ENCODE measurements at regions not wholly inside any gene's neighbourhood (a gene's known extent, or its start where the extent isn't known, plus 50 kb on each side); places are given as distances from the start of the nearest gene placed in this dataset.

DNA sequence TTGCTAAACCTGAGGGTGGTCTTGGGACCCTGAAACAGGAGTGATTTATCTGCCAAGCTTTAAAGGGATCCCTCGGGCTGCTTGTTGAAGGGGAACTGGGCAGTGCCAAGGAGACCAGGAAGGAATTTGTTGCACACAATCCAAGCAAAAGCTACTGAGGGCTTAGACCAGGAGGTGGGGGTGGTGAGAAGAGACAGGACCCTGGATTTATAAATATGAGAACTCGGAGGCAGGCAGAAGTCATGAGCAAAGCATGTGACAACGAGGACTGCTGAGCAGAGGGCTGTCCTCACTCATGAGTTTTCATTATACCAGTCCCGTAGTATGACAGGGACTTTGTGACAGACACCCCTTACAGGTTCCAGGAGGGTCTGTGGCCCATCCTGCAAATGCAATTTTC, 237.3 kb downstream of the DRD1 start:
- Histone ChIP-seq H3K27ac (ENCODE audit: low read depth in 1 of 2, low read length in 1 of 2) (no peak overlapping the region), H3K27me3 (ENCODE audit: control insufficient read depth in 2 of 2, insufficient read depth in 1 of 2, low read length in 1 of 2) (no peaks in the 10 kb centered on the region), H3K36me3 (ENCODE audit: control insufficient read depth in 2 of 2, insufficient read depth in 2 of 2, low read length in 1 of 2) (no peaks in the 10 kb centered on the region), H3K9me3 (ENCODE audit: control insufficient read depth in 2 of 2, insufficient read depth in 1 of 2, low read length in 1 of 2) (no peaks in the 10 kb centered on the region), H3K4me1 (ENCODE audit: control insufficient read depth in 2 of 2, insufficient read depth in 2 of 2, low read length in 2 of 2) (no peaks in the 10 kb centered on the region), H3K4me3 (ENCODE audit: low read length in 2 of 2) (no peak overlapping the region)
- no peak for DNase-seq (ENCODE audit: low read depth in 6 of 9, low spot score in 9 of 9)
- 68% methylated on average over 4 of the region's 4 CpGs for WGBS

DNA sequence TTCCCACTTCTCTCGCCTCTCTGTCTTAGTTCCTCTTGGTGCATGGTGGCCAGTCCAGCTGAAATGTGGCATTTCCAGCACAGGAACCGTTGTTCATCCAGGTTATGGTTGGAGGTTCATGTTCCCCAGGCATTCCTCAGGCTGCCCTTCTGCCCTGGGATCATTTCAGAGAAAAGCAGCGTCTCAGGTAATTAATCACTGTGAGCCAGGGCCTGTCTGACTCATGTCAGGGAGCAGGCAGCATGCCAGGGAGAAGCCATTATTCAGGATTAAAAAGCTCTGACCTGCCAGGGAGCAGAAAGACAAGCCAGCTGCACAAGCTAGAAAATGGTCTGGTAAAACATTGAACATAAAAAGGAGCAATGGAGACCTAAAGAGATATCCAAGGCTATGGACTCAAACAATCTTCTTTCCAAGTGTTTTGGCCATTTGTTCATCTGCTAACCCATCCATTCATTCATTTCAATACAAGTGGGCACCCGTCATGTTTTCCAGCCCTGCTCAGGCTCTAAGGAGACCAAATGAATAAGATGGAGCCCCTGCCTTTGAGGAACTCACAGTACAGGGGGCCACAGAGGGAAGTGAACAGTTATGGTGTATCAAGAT, 241.4 kb downstream of the DRD1 start:
- no peaks in the 10 kb centered on the region for H3K27me3 ChIP-seq (ENCODE audit: control insufficient read depth in 2 of 2, insufficient read depth in 1 of 2, low read length in 1 of 2)
- no peaks in the 10 kb centered on the region for H3K36me3 ChIP-seq (ENCODE audit: control insufficient read depth in 2 of 2, insufficient read depth in 2 of 2, low read length in 1 of 2)
- peak overlapping the region in 1 of 2 donors; percentile 11 for H3K27ac ChIP-seq (ENCODE audit: low read depth in 1 of 2, low read length in 1 of 2)
- 73% methylated on average over 4 of the region's 4 CpGs for WGBS
- peak in 1 of 9 donors; percentile 20 for DNase-seq (ENCODE audit: low read depth in 6 of 9, low spot score in 9 of 9)
- no peaks in the 10 kb centered on the region for H3K4me1 ChIP-seq (ENCODE audit: control insufficient read depth in 2 of 2, insufficient read depth in 2 of 2, low read length in 2 of 2)
- no peak overlapping the region for H3K4me3 ChIP-seq (ENCODE audit: low read length in 2 of 2)
- H3K9me3 ChIP-seq (ENCODE audit: control insufficient read depth in 2 of 2, insufficient read depth in 1 of 2, low read length in 1 of 2): no peaks in the 10 kb centered on the region

GRCh38 chr5:175201393-175201792, 242.6 kb downstream of the DRD1 start:
- DNase-seq (ENCODE audit: low read depth in 6 of 9, low spot score in 9 of 9): no peak
- 83% methylated on average over 5 of the region's 5 CpGs for WGBS

GRCh38 chr5:175195698-175196656, 248.0 kb downstream of the DRD1 start:
- H3K27ac ChIP-seq (ENCODE audit: low read depth in 1 of 2, low read length in 1 of 2): no peak overlapping the region
- H3K27me3 ChIP-seq (ENCODE audit: control insufficient read depth in 2 of 2, insufficient read depth in 1 of 2, low read length in 1 of 2): no peaks in the 10 kb centered on the region
- H3K9me3 ChIP-seq (ENCODE audit: control insufficient read depth in 2 of 2, insufficient read depth in 1 of 2, low read length in 1 of 2): no peaks in the 10 kb centered on the region
- no peaks in the 10 kb centered on the region for H3K4me1 ChIP-seq (ENCODE audit: control insufficient read depth in 2 of 2, insufficient read depth in 2 of 2, low read length in 2 of 2)
- no peak for DNase-seq (ENCODE audit: low read depth in 6 of 9, low spot score in 9 of 9)
- H3K4me3 ChIP-seq (ENCODE audit: low read length in 2 of 2): no peak overlapping the region
- 41% methylated on average over 11 of the region's 11 CpGs for WGBS
- no peaks in the 10 kb centered on the region for H3K36me3 ChIP-seq (ENCODE audit: control insufficient read depth in 2 of 2, insufficient read depth in 2 of 2, low read length in 1 of 2)

More at GRCh38 chr5:175201393-175201792, 242.6 kb downstream of the DRD1 start:
- Histone ChIP-seq H3K27ac (ENCODE audit: low read depth in 1 of 2, low read length in 1 of 2) (no peak overlapping the region), H3K4me1 (ENCODE audit: control insufficient read depth in 2 of 2, insufficient read depth in 2 of 2, low read length in 2 of 2) (no peaks in the 10 kb centered on the region), H3K4me3 (ENCODE audit: low read length in 2 of 2) (no peak overlapping the region), H3K9me3 (ENCODE audit: control insufficient read depth in 2 of 2, insufficient read depth in 1 of 2, low read length in 1 of 2) (no peaks in the 10 kb centered on the region), H3K36me3 (ENCODE audit: control insufficient read depth in 2 of 2, insufficient read depth in 2 of 2, low read length in 1 of 2) (no peaks in the 10 kb centered on the region), H3K27me3 (ENCODE audit: control insufficient read depth in 2 of 2, insufficient read depth in 1 of 2, low read length in 1 of 2) (no peaks in the 10 kb centered on the region)

GRCh38 chr5:175181331-175181730, 262.7 kb downstream of the DRD1 start:
- DNase-seq (ENCODE audit: low read depth in 6 of 9, low spot score in 9 of 9): no peak
- WGBS: 96% methylated on average over 3 of the region's 3 CpGs
- H3K9me3 ChIP-seq (ENCODE audit: control insufficient read depth in 2 of 2, insufficient read depth in 1 of 2, low read length in 1 of 2): no peaks in the 10 kb centered on the region
- no peaks in the 10 kb centered on the region for H3K27me3 ChIP-seq (ENCODE audit: control insufficient read depth in 2 of 2, insufficient read depth in 1 of 2, low read length in 1 of 2)
- no peaks in the 10 kb centered on the region for H3K36me3 ChIP-seq (ENCODE audit: control insufficient read depth in 2 of 2, insufficient read depth in 2 of 2, low read length in 1 of 2)
- H3K27ac ChIP-seq (ENCODE audit: low read depth in 1 of 2, low read length in 1 of 2): no peak overlapping the region
- no peaks in the 10 kb centered on the region for H3K4me1 ChIP-seq (ENCODE audit: control insufficient read depth in 2 of 2, insufficient read depth in 2 of 2, low read length in 2 of 2)
- H3K4me3 ChIP-seq (ENCODE audit: low read length in 2 of 2): no peak overlapping the region

GRCh38 chr5:175170899-175171298, 273.1 kb downstream of the DRD1 start:
- Histone ChIP-seq H3K36me3 (ENCODE audit: control insufficient read depth in 2 of 2, insufficient read depth in 2 of 2, low read length in 1 of 2) (no peaks in the 10 kb centered on the region), H3K4me3 (ENCODE audit: low read length in 2 of 2) (no peak overlapping the region), H3K27me3 (ENCODE audit: control insufficient read depth in 2 of 2, insufficient read depth in 1 of 2, low read length in 1 of 2) (no peaks in the 10 kb centered on the region), H3K27ac (ENCODE audit: low read depth in 1 of 2, low read length in 1 of 2) (no peak overlapping the region), H3K9me3 (ENCODE audit: control insufficient read depth in 2 of 2, insufficient read depth in 1 of 2, low read length in 1 of 2) (no peaks in the 10 kb centered on the region), H3K4me1 (ENCODE audit: control insufficient read depth in 2 of 2, insufficient read depth in 2 of 2, low read length in 2 of 2) (no peaks in the 10 kb centered on the region)
- 92% methylated on average over 1 of the region's 1 CpG for WGBS
- no peak for DNase-seq (ENCODE audit: low read depth in 6 of 9, low spot score in 9 of 9)

DNA sequence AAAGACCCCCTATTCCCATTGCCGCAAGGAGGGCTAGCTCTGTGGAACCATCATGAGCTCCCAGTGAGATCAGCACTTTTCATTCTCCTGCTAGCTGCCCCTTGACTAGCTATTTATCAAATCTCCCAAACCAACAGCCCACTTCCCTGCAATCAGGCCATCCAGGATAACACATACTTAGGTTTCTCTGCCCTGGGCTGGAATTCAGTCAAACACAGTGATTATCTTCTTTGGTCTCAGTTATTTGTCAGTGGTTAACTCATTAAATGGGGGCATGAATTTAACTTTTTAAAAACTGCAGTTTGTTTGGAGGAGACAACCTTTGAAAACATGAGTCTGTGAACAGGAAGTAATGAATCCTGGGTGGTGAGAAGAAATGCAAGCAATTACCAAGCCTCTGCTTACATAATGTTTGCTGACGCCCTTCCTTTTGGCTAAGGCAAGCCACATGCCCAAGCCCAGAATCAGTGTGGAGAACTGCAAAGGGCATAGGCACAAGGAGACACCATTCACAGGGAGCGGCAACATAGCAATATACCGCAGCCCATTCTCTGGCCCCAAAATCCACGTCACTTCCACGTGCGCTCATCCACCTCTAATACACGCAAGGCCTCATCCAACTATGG, 275.0 kb downstream of the DRD1 start:
- Histone ChIP-seq H3K27ac (ENCODE audit: low read depth in 1 of 2, low read length in 1 of 2) (no peak overlapping the region), H3K9me3 (ENCODE audit: control insufficient read depth in 2 of 2, insufficient read depth in 1 of 2, low read length in 1 of 2) (no peaks in the 10 kb centered on the region), H3K4me1 (ENCODE audit: control insufficient read depth in 2 of 2, insufficient read depth in 2 of 2, low read length in 2 of 2) (no peaks in the 10 kb centered on the region), H3K27me3 (ENCODE audit: control insufficient read depth in 2 of 2, insufficient read depth in 1 of 2, low read length in 1 of 2) (no peaks in the 10 kb centered on the region), H3K4me3 (ENCODE audit: low read length in 2 of 2) (no peak overlapping the region), H3K36me3 (ENCODE audit: control insufficient read depth in 2 of 2, insufficient read depth in 2 of 2, low read length in 1 of 2) (no peaks in the 10 kb centered on the region)
- WGBS: 90% methylated on average over 8 of the region's 8 CpGs
- DNase-seq (ENCODE audit: low read depth in 6 of 9, low spot score in 9 of 9): no peak

GRCh38 chr5:175166026-175166425, 278.0 kb downstream of the DRD1 start:
- Histone ChIP-seq H3K4me3 (ENCODE audit: low read length in 2 of 2) (no peak overlapping the region), H3K27me3 (ENCODE audit: control insufficient read depth in 2 of 2, insufficient read depth in 1 of 2, low read length in 1 of 2) (no peaks in the 10 kb centered on the region), H3K27ac (ENCODE audit: low read depth in 1 of 2, low read length in 1 of 2) (no peak overlapping the region), H3K9me3 (ENCODE audit: control insufficient read depth in 2 of 2, insufficient read depth in 1 of 2, low read length in 1 of 2) (no peaks in the 10 kb centered on the region), H3K36me3 (ENCODE audit: control insufficient read depth in 2 of 2, insufficient read depth in 2 of 2, low read length in 1 of 2) (no peaks in the 10 kb centered on the region), H3K4me1 (ENCODE audit: control insufficient read depth in 2 of 2, insufficient read depth in 2 of 2, low read length in 2 of 2) (no peaks in the 10 kb centered on the region)
- 76% methylated on average over 2 of the region's 2 CpGs for WGBS
- DNase-seq (ENCODE audit: low read depth in 6 of 9, low spot score in 9 of 9): no peak
